OCI-LY7 (cell line): ENCODE measurements at regions not wholly inside any gene's neighbourhood (a gene's known extent, or its start where the extent isn't known, plus 50 kb on each side); places are given as distances from the start of the nearest gene placed in this dataset.

Experiments used
- BruUV-seq: library from RNA; stranded (reverse); fragments of 400-500 nt; replicated peaks from 2 replicates; lab custom pipeline; 2021; lab: Mats Ljungman, UMichigan
- CTCF ChIA-PET: fragments of 300-600 bp; sonication (Branson Sonifier 250); formaldehyde crosslinking; loops from one replicate; lab custom pipeline; 2022; ENCODE audit warnings: antibody characterized with exemption; ENCODE audit not compliant: unreplicated experiment; lab: Charles Lee
- POLR2A ChIA-PET: fragments of 300-600 bp; sonication (Branson Sonifier 250); formaldehyde crosslinking; loops from one replicate; lab custom pipeline; 2022; ENCODE audit warnings: antibody characterized with exemption; lab: Charles Lee
- DNase-seq: peaks from one replicate; pipeline ENCODE4 v3.0.0-alpha.2; 2015; ENCODE audit warnings: low spot score
- H2AFZ ChIP-seq: fragments of 200-600 bp; sonication (generic), shearing (Covaris generic); 2 replicates; pipeline ENCODE4 v1.6.1; 2014; ENCODE audit warnings: mild to moderate bottlenecking, antibody characterized with exemption, low read length, moderate library complexity
- H3K27ac ChIP-seq: fragments of 200-600 bp; sonication (generic); 2 replicates; pipeline ENCODE4 v1.5.1; 2014; ENCODE audit warnings: mixed run types, low read depth, mild to moderate bottlenecking, moderate library complexity, low read length, inconsistent platforms; ENCODE audit not compliant: poor library complexity, severe bottlenecking
- H3K36me3 ChIP-seq: fragments of 200-600 bp; sonication (generic); 2 replicates; pipeline ENCODE4 v1.6.1; 2014; ENCODE audit warnings: mild to moderate bottlenecking, antibody characterized with exemption, low read length, moderate library complexity, mixed read lengths; ENCODE audit not compliant: insufficient read depth
- H3K4me1 ChIP-seq: fragments of 200-600 bp; sonication (generic); 2 replicates; pipeline ENCODE4 v1.5.1; 2014; ENCODE audit warnings: mild to moderate bottlenecking, low read length; ENCODE audit not compliant: insufficient read depth, poor library complexity, severe bottlenecking
- H3K4me2 ChIP-seq: fragments of 200-600 bp; sonication (generic); 2 replicates; pipeline ENCODE4 v1.6.1; 2014; ENCODE audit warnings: mild to moderate bottlenecking, low read length
- H3K4me3 ChIP-seq: fragments of 200-600 bp; sonication (generic); 2 replicates; pipeline ENCODE4 v1.5.1; 2014; ENCODE audit warnings: mild to moderate bottlenecking, low read depth, low read length; ENCODE audit not compliant: poor library complexity, severe bottlenecking
- H3K79me2 ChIP-seq: fragments of 200-600 bp; sonication (generic); 2 replicates; pipeline ENCODE4 v1.6.1; 2016; ENCODE audit warnings: low read depth, mild to moderate bottlenecking, low read length, moderate library complexity, mixed read lengths; ENCODE audit not compliant: insufficient read depth
- H3K9me2 ChIP-seq: fragments of 200-600 bp; sonication (generic); 2 replicates; pipeline ENCODE4 v1.6.1; 2016; ENCODE audit warnings: mild to moderate bottlenecking, low read length, mixed read lengths; ENCODE audit not compliant: insufficient read depth
- H3K9me3 ChIP-seq: fragments of 200-600 bp; sonication (generic); 2 replicates; pipeline ENCODE4 v1.6.1; 2014; ENCODE audit warnings: mild to moderate bottlenecking, mixed run types, low read length, mixed read lengths
- H4K20me1 ChIP-seq: fragments of 200-600 bp; sonication (generic); 2 replicates; pipeline ENCODE4 v1.6.1; 2014; ENCODE audit warnings: mild to moderate bottlenecking, antibody characterized with exemption, low read length, moderate library complexity, mixed read lengths; ENCODE audit not compliant: insufficient read depth
- EZH2phosphoT487 ChIP-seq: fragments of 200-600 bp; sonication (generic); IDR thresholded peaks from 2 replicates; pipeline ENCODE4 v1.6.1; 2018; ENCODE audit warnings: low read depth, borderline replicate concordance, mild to moderate bottlenecking, mixed run types, antibody characterized with exemption, low read length, moderate library complexity, mixed read lengths
- intact Hi-C: fragments of 100-400 bp; cut with micrococcal nuclease; formaldehyde crosslinking; loops from one replicate; pipeline ENCODE4 v1.10.0; 2022; ENCODE audit not compliant: unreplicated experiment
- TF ChIP-seq, protein P1 (sequence below): fragments of 200-600 bp; sonication (generic); conservative IDR thresholded peaks from 2 replicates; pipeline ENCODE4 v1.5.1; 2014; ENCODE audit warnings: mild to moderate bottlenecking, antibody characterized with exemption, low read length, moderate library complexity, mixed read lengths

DNA sequence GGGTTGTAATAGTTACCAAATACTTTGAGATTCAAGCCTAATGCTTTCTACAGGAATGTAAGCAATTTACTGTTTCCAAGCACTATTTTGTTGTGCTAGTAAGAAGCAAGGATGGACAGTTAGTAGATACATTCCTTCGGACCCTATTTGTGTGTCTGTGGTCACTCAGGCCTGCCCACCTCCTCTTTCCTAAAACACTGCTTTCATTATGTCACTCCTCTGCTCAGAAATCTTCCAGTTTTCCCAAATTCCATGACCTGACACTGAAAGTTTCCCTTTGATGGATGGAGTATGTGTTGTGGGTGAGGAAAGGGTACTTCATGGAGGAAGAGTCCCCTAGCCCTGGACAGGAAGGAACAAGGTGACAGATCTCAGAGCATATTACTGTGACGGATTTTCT, 141.1 kb downstream of the DISP1 start:
- CTCF ChIA-PET, result no interaction called here
- TF ChIP-seq EZH2phosphoT487, result no peak
- TF ChIP-seq, protein P1, sequence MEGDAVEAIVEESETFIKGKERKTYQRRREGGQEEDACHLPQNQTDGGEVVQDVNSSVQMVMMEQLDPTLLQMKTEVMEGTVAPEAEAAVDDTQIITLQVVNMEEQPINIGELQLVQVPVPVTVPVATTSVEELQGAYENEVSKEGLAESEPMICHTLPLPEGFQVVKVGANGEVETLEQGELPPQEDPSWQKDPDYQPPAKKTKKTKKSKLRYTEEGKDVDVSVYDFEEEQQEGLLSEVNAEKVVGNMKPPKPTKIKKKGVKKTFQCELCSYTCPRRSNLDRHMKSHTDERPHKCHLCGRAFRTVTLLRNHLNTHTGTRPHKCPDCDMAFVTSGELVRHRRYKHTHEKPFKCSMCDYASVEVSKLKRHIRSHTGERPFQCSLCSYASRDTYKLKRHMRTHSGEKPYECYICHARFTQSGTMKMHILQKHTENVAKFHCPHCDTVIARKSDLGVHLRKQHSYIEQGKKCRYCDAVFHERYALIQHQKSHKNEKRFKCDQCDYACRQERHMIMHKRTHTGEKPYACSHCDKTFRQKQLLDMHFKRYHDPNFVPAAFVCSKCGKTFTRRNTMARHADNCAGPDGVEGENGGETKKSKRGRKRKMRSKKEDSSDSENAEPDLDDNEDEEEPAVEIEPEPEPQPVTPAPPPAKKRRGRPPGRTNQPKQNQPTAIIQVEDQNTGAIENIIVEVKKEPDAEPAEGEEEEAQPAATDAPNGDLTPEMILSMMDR, result no peak

DNA sequence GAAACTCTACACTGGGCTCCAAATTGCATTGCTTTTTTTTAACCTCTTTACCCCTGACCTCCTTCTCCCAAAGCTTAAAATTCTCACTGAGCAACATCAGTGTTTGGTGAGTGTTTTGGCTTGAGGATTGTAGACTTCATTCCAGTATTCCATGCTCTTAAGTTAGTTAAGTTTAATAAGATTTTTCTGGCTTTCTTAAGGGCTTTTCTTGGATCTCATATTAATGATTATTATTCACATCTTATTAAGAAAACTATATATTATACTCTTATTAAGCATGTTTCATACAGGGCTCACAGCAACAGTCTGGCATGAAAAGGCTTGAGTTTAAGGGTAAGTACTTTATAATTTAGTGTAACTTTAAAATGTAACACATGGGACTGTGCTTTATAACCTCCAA, 141.8 kb downstream of the DISP1 start:
- no peaks in the 10 kb centered on the region for H3K9me2 ChIP-seq
- BruUV-seq, result no TSS peak
- no peaks in the 10 kb centered on the region for H3K4me1 ChIP-seq
- H3K4me3 ChIP-seq, result no peak overlapping the region
- POLR2A ChIA-PET, result interaction anchor here (0.6 to 1.0 kb wide), 2 partner anchors 53 to 505 kb away, joined by 3 to 4 read pairs; no protein-coding TSS in a partner anchor
- CTCF ChIA-PET, result no interaction called here
- H3K36me3 ChIP-seq, result no peaks in the 10 kb centered on the region
- H2AFZ ChIP-seq, result no peak overlapping the region
- no peak overlapping the region for H3K27ac ChIP-seq
- no peaks in the 10 kb centered on the region for H3K79me2 ChIP-seq
- intact Hi-C loops, result no loop called here
- H3K4me2 ChIP-seq, result no peak overlapping the region
- DNase-seq, result no peak
- H4K20me1 ChIP-seq, result no peaks in the 10 kb centered on the region
- TF ChIP-seq, protein P1, result no peak
- TF ChIP-seq EZH2phosphoT487, result no peak
- no peaks in the 10 kb centered on the region for H3K9me3 ChIP-seq

More for the DNA sequence above, 141.1 kb downstream of the DISP1 start:
- H3K9me2 ChIP-seq, result no peaks in the 10 kb centered on the region
- BruUV-seq, result no TSS peak
- H3K9me3 ChIP-seq, result no peaks in the 10 kb centered on the region
- H3K36me3 ChIP-seq, result no peaks in the 10 kb centered on the region
- no peaks in the 10 kb centered on the region for H4K20me1 ChIP-seq
- H2AFZ ChIP-seq, result no peak overlapping the region
- H3K27ac ChIP-seq, result no peak overlapping the region
- no peak overlapping the region for H3K4me2 ChIP-seq
- no peak for DNase-seq
- intact Hi-C loops, result no loop called here
- POLR2A ChIA-PET, result no interaction called here
- no peaks in the 10 kb centered on the region for H3K79me2 ChIP-seq
- no peak overlapping the region for H3K4me3 ChIP-seq
- no peaks in the 10 kb centered on the region for H3K4me1 ChIP-seq

DNA sequence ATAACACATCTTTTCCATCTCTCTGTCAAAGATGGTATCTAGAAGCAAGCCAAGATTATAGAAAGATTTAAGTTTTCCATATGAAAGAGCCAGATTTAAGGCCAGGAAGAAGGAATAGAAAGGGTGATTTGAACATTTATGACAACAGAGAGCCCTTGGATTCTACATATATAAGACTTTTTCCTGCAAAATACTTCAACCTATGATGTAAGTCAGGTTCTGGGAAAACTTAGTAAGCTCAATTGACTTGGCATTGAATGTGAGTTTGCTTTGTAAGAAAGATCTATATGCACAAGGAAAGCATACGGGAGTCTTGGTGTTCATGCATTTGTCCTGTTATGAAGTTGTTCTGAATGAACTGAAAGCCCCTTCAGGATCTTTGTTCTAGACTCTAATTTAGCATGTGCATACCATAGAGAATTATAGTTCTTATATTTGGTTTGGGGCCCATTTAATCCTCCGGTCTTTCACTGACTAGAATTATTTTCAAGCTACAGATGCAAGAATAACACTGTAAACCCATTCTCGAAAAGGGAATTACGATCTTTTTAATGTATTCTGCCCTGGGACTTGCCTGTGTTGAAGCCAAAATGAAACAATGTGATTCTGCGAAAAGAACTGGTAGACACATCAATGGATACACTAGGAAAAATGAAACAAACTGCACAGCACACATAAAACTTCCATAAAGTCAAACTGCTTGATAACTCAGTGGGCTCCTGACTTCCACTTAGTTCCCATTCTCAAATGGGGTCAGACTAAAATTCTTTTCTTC, 152.8 kb downstream of the DISP1 start:
- Histone ChIP-seq H3K27ac (no peak overlapping the region), H3K4me2 (no peak overlapping the region), H2AFZ (no peak overlapping the region), H3K9me2 (no peaks in the 10 kb centered on the region), H3K4me1 (peaks cover 5% of the 10 kb centered on the region), H3K9me3 (no peaks in the 10 kb centered on the region), H4K20me1 (no peaks in the 10 kb centered on the region), H3K4me3 (no peak overlapping the region), H3K79me2 (no peaks in the 10 kb centered on the region), H3K36me3 (no peaks in the 10 kb centered on the region)
- ChIA-PET CTCF (no interaction called here), POLR2A (no interaction called here)
- TF ChIP-seq, protein P1, result no peak
- TF ChIP-seq EZH2phosphoT487, result no peak
- intact Hi-C loops, result no loop called here
- no TSS peak for BruUV-seq
- DNase-seq, result no peak
